Ovary (tissue), 3 donors: ENCODE measurements at regions not wholly inside any gene's neighbourhood (a gene's known extent, or its start where the extent isn't known, plus 50 kb on each side); places are given as distances from the start of the nearest gene placed in this dataset.

Experiments used
- CTCF ChIP-seq, 3 donors: fragments of 450-650 bp in 2 of 3; fragments of 200-600 bp in 1 of 3; IDR thresholded peaks; one replicate each; pipeline versions ENCODE4 v1.5.1 to v1.8.0; 2016 to 2022; ENCODE audit warnings: antibody characterized with exemption in 3 of 3, mild to moderate bottlenecking in 1 of 3
- POLR2A ChIP-seq: fragments of 450-650 bp; IDR thresholded peaks from one replicate; pipeline ENCODE4 v1.6.1; 2017; ENCODE audit warnings: antibody characterized with exemption, mild to moderate bottlenecking, moderate library complexity
- donor health status: DM: no; HTN: no; CAD: no.

- TF ChIP-seq POLR2A: no peak
- TF ChIP-seq CTCF (IDR thresholded peaks at IDR 0.05): no peak
Measured at GRCh38 chr6:14047151-14047740, 70.3 kb upstream of the CD83 start.
